ENCODE measurements at regions not wholly inside any gene's neighbourhood (a gene's known extent, or its start where the extent isn't known, plus 50 kb on each side); places are given as distances from the start of the nearest gene placed in this dataset.
"Not testable (repeated sequence)": the region's sequence is repeated elsewhere in the genome, so short reads cannot be mapped to it uniquely, and the experiment has no call there.

DNA sequence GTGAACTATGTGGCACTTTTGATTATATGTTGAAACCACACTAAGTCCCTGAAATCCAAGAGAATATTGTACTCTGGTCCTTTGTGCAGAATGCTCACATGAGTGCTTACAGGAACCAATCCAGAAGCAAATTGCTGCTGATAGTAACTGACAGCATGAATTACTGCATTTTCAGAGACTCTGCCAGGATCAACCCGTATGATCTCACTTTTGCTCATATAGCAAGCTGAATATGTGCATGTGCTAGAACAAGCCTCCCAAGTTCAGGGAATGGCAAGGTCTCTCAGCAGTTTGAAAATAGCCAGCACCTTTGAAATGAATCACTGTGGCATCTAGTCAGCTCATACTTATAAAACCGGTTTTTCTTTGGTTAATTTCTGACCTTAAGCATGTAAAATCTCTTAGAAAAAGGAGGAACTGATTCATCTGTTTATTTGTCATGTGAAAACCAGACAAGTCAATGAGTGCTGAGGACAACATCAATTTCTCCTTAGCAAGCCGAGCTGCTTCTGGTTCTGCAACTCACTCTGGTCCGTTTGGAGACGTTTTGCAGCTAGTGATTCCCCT is 215.7 kb upstream of the ELL2 start:
- Histone ChIP-seq H3K36me3 (no peaks in the 10 kb centered on the region), H3K9me3 (replicated peaks) (no peaks in the 10 kb centered on the region), H3K4me1 (no peaks in the 10 kb centered on the region), H3K4me3 (no peak overlapping the region), H3K27me3 (no peaks in the 10 kb centered on the region), H3K27ac (no peak overlapping the region)
- DNase-seq = no peak

DNA sequence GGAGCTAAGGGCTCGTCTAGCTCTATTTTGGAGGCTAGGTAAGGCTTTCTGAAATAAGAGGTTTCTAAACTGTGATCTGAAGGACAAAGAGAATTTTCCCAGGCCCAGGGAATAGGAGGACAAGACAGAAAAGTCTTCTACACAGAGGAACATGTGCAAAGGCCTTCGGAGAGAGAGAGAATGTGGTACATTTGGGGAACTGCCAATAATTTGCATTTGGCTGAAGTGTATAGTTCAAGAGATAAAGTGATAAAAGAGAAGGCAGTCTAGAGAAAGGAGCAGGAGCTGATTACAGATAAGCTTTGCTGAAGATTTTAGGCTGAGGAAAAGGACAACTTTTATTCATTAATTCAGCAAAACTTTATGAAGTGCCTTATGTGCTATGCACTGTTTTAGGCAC is 214.4 kb upstream of the ELL2 start:
- H3K9me3 ChIP-seq (replicated peaks) = no peaks in the 10 kb centered on the region

DNA sequence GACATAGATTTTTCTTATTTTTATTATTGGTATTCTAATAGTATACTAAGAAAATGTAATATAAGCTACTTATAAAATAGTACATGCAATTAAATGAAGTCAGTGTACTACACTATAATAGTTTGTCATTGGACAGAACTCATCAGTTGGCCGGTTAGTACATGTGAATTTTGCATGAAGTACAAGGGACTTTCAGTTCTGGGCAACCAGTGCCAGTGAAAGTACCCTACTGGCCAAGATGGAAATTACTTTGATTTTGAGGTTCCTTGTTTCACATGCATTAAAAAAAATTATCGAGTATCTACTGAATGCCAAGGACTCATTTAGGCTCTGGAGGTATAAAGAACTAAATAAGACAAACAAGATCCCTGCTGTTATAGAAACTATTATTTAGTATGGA is 213.4 kb upstream of the ELL2 start:
- H3K4me3 ChIP-seq = no peak overlapping the region
- peak in 1 of 2 experiments; percentile 22 for DNase-seq
- H3K27ac ChIP-seq = no peak overlapping the region
- no peaks in the 10 kb centered on the region for H3K27me3 ChIP-seq
- no peaks in the 10 kb centered on the region for H3K9me3 ChIP-seq (replicated peaks)
- no peaks in the 10 kb centered on the region for H3K36me3 ChIP-seq
- H3K4me1 ChIP-seq = no peaks in the 10 kb centered on the region

More for the DNA sequence above, 214.4 kb upstream of the ELL2 start:
- H3K4me3 ChIP-seq = no peak overlapping the region
- DNase-seq = no peak
- no peaks in the 10 kb centered on the region for H3K4me1 ChIP-seq
- H3K27ac ChIP-seq = no peak overlapping the region
- no peaks in the 10 kb centered on the region for H3K27me3 ChIP-seq
- H3K36me3 ChIP-seq = no peaks in the 10 kb centered on the region

DNA sequence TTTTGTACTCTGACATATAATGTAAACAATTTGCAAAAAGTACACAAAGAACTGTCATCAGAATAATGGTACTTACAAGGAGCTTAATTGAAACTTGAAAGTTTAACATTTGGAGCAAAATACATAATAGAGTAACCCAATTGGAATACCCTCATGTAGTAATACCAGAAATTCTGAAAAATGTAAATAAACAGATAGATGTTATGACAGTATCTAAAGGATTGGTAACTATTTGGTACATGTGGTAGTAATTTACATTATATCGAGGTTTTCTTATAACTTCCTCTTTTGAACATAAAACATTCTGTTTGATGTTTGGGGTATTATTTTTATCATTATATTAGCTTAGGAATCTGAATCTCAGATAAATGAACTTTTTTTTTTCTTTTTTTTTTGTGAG is 211.7 kb upstream of the ELL2 start:
- no peak overlapping the region for H3K4me3 ChIP-seq
- H3K27ac ChIP-seq = no peak overlapping the region

DNA sequence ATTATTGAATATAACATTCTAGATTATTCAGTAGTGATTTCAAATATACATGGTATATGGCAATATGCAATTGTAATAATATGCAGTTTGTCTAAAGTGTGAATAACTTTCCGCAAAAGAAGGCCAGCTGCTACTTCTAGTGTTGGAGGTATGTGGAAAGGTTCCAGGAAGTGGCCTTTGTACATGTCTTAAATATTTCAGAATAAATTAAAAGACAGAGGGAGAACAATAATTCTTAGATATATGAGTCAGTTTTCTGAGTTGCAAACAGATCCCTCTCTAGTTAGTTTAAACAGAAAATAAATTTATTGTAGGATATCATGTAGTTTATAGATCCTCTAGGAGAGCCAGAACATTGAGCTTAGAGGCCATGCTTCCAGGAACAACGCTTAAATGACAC is 210.8 kb upstream of the ELL2 start:
- no peaks in the 10 kb centered on the region for H3K27me3 ChIP-seq
- no peaks in the 10 kb centered on the region for H3K36me3 ChIP-seq
- H3K4me3 ChIP-seq = no peak overlapping the region
- DNase-seq = no peak
- no peak overlapping the region for H3K27ac ChIP-seq
- H3K9me3 ChIP-seq (replicated peaks) = no peaks in the 10 kb centered on the region
- H3K4me1 ChIP-seq = no peaks in the 10 kb centered on the region

More for the DNA sequence above, 211.7 kb upstream of the ELL2 start:
- no peaks in the 10 kb centered on the region for H3K4me1 ChIP-seq
- H3K36me3 ChIP-seq = no peaks in the 10 kb centered on the region
- no peaks in the 10 kb centered on the region for H3K27me3 ChIP-seq
- DNase-seq = no peak
- no peaks in the 10 kb centered on the region for H3K9me3 ChIP-seq (replicated peaks)

DNA sequence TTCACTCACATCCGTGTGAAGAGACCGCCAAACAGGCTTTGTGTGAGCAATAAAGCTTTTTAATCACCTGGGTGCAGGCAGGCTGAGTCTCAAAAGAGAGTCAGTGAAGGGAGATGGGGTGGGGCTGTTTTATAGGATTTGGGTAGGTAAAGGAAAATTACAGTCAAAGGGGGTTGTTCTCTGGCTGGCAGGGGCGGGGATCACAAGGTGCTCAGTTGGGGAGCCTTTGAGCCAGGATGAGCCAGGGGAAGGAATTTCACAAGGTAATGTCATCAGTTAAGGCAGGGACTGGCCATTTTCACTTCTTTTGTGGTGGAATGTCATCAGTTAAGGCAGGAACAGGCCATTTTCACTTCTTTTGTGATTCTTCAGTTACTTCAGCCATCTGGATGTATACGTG is 210.3 kb upstream of the ELL2 start:
- H3K36me3 ChIP-seq; H3K27ac ChIP-seq; H3K4me1 ChIP-seq; H3K9me3 ChIP-seq (replicated peaks); H3K27me3 ChIP-seq; DNase-seq; H3K4me3 ChIP-seq: not testable (repeated sequence)

DNA sequence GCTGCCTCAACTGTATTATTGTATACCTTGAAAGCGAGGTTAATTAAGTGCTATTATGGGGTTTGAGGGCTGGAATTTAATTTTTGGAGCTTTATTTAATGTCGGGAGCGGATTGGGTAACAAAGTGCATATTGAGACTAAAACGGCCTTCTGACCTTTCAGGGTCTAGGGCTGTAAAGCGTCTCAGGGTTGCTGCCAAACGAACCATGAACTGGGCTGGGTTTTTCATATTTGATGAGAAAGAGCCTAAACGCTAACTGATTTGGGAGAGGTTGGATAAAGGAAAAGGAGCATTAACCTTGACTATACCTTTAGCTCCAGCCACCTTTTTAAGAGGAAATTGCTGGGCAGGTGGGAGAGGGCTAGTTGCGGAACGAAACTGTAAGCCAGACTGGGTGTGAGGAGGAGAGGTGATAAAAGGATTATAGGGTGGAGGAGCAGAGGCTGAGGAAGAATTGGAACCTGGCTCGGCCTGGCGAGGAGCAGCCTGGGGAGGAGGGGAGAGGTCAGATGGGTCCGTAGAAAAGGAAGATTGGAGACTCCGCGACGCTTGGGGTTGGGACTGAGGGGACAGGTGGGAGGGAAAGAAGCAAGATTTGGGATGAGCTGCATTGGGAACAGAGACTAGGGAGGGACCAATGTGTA is 209.0 kb upstream of the ELL2 start:
- H3K4me1 ChIP-seq; H3K27ac ChIP-seq; DNase-seq; H3K9me3 ChIP-seq (replicated peaks); H3K36me3 ChIP-seq; H3K27me3 ChIP-seq; H3K4me3 ChIP-seq: not testable (repeated sequence)

DNA sequence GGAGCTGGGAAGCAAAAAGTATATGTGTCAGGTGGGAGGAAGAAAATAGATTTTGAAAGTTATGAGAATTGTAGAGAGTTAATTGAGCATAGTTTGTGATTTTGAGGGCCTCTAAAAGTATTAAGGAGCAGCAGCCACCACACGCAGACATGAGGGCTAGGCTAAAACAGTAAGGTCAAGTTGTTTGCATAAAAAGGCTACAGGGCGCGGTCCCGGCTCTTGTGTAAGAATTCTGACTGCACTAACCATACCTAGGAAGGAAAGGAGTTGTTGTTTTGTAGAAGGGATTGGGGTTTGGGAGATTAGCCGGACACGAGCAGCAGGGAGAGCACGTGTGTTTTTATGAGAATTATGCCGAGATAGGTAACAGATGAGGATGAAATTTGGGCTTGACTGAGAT is 207.2 kb upstream of the ELL2 start:
- not testable (repeated sequence) for H3K36me3 ChIP-seq; H3K9me3 ChIP-seq (replicated peaks); H3K4me3 ChIP-seq; H3K4me1 ChIP-seq; DNase-seq; H3K27ac ChIP-seq; H3K27me3 ChIP-seq

DNA sequence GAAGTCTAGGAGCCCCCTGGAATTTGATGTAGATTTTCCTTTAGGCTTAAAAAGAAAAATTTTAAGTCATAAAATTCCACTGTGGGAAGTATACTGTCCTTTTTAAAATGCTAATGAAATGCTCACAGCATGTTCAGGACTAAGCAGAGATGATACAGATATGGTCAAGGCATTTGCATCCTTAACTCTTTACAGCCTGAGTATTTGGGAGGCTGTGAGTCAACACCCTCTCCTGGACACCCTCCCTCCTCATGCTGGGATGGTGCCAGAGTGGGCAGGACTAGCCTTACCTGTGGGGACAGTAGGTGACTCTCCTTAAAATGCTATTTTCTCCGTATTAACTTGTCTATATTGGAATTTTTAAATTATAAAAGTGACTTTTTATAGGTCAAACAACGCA is 197.4 kb upstream of the ELL2 start:
- H3K4me3 ChIP-seq = no peak overlapping the region
- H3K9me3 ChIP-seq (replicated peaks) = peaks cover 3% of the 10 kb centered on the region; the same call in 1 of the 2 replicates
- peaks cover 16% of the 10 kb centered on the region for H3K4me1 ChIP-seq
- H3K27ac ChIP-seq = no peak overlapping the region
- H3K27me3 ChIP-seq = no peaks in the 10 kb centered on the region; the same call in 1 of the 2 replicates
- DNase-seq = no peak
- H3K36me3 ChIP-seq = no peaks in the 10 kb centered on the region

DNA sequence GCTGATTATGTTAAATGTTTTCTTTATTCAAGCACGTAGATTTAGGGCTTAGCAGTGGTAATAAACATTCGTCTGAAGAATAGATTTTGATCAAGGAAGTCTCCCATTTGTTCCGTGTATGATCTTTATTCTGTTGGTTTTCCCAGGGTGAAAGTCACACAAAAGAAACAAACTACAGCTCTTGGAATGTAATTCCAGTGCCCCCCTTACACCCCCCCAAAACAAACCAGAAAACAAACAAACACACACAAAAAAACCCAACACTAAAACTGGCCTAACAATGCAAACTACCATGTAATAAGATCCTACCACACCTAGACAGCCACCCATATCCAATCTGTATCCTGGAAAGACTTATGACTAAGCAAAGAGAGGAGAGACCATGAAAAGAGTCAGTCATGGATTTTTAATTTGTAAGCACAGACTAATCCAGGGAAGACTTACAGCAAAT is 196.2 kb upstream of the ELL2 start:
- H3K4me1 ChIP-seq = peaks cover 16% of the 10 kb centered on the region
- H3K27me3 ChIP-seq = no peaks in the 10 kb centered on the region; the same call in 1 of the 2 replicates
- DNase-seq = peak in 1 of 2 experiments; percentile 39
- H3K9me3 ChIP-seq (replicated peaks) = peaks cover 3% of the 10 kb centered on the region; the same call in 1 of the 2 replicates
- no peak overlapping the region for H3K4me3 ChIP-seq
- H3K36me3 ChIP-seq = no peaks in the 10 kb centered on the region
- H3K27ac ChIP-seq = peak overlapping the region; percentile 33; the same call in 1 of the 2 replicates

DNA sequence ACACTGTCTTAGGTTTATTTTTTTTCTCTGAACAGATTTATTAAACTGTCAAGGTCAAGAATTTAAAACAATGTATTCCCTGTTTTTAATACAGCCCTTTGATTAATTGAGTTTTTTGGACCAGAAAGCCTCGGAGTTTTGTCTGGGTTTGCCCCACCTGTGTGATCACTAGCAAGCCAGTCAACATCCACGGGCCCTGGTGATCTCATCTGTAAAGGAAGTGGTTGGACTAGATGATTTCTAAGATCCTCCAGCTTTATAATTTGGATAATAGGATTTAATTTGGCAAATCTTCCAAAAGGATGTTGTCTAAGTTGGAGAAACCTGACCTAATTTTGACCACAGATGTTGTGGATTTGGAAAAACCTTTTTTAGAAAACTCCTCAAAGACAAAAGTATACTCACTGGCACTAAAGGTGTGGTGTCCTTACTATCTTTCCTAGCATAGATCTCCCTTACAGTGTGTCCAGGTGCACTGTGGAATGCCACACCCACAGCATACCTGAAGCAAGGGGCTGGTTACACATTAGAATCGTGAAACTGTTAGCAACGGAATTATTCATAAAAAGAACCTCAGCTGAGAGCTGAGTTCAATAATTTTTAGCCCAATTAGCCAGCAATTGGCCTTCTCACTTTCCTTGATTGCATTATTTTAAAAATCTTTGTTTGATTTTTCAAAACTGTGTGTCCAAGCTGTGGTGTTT is 195.6 kb upstream of the ELL2 start:
- Histone ChIP-seq H3K9me3 (replicated peaks) (peaks cover 3% of the 10 kb centered on the region; the same call in 1 of the 2 replicates), H3K4me3 (no peak overlapping the region), H3K36me3 (no peaks in the 10 kb centered on the region), H3K27me3 (no peaks in the 10 kb centered on the region; the same call in 1 of the 2 replicates), H3K4me1 (peaks cover 16% of the 10 kb centered on the region), H3K27ac (no peak overlapping the region; the same call in 1 of the 2 replicates)
- no peak for DNase-seq

DNA sequence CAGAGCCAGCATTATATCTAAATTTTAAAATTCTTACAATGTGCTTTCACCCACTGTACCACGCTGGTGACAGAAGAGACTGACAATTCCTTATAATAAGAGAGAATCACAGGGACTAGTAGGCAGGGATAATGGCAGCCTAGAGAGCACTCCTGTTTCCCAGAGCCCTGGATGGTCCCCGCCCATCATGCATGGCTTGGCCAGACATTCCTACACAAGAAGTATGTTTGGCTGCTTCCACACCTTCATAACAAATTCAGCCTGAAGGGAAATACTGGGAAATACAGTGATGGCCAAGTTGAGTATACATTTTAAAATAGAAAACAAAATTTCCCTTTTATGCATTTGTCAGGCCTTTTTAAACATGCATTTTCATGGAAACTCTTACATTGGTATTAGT is 193.5 kb upstream of the ELL2 start:
- no peak for DNase-seq

DNA sequence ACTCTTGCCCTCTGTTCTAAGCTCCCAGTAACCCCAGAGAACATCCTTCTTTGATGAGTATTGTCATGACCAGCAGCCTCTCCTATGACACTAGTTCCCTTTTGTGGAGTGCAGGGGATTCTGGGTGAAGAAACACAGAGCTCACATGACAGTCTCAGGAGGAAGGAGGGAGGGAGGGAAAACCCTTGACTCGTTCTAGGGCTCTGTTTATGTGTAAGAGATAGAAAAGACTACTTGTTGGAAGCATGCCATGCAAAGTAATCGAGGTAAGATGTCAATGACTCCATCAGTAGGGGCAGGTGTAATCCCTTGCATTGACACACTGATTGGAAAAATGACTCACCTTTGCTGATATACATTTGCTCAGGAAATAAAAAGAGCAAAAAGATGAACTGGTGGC is 190.2 kb upstream of the ELL2 start:
- no peak for DNase-seq
- Histone ChIP-seq H3K4me3 (no peak overlapping the region), H3K36me3 (no peaks in the 10 kb centered on the region), H3K4me1 (no peaks in the 10 kb centered on the region; the same call in 1 of the 2 replicates), H3K27me3 (no peaks in the 10 kb centered on the region), H3K27ac (no peak overlapping the region), H3K9me3 (replicated peaks) (no peaks in the 10 kb centered on the region)

More for the DNA sequence above, 193.5 kb upstream of the ELL2 start:
- Histone ChIP-seq H3K4me1 (peaks cover 16% of the 10 kb centered on the region), H3K36me3 (no peaks in the 10 kb centered on the region), H3K4me3 (no peak overlapping the region), H3K9me3 (replicated peaks) (peaks cover 3% of the 10 kb centered on the region; the same call in 1 of the 2 replicates), H3K27ac (no peak overlapping the region), H3K27me3 (no peaks in the 10 kb centered on the region; the same call in 1 of the 2 replicates)

DNA sequence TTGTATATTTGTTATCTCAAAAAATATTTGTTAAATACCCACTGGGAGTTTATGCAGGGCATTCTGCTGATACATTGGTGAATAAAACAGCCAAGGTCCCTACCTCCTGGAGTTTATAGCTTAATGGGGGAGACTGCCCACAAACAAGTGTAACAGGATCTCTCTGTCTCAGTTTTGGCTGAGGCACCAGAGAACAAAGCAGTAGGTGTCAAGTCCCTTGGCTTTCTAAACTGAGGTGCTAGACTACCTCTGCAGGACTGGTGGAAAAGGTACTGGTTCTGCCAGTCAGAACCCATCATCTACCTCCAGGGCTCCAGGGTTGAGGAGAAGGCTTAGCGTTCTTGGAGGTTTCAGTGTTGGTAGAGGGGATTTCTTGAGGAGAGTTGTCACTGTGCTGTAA is 188.4 kb upstream of the ELL2 start:
- Histone ChIP-seq H3K27me3 (no peaks in the 10 kb centered on the region), H3K9me3 (replicated peaks) (no peaks in the 10 kb centered on the region), H3K4me1 (no peaks in the 10 kb centered on the region), H3K27ac (no peak overlapping the region), H3K36me3 (no peaks in the 10 kb centered on the region), H3K4me3 (no peak overlapping the region)
- no peak for DNase-seq

DNA sequence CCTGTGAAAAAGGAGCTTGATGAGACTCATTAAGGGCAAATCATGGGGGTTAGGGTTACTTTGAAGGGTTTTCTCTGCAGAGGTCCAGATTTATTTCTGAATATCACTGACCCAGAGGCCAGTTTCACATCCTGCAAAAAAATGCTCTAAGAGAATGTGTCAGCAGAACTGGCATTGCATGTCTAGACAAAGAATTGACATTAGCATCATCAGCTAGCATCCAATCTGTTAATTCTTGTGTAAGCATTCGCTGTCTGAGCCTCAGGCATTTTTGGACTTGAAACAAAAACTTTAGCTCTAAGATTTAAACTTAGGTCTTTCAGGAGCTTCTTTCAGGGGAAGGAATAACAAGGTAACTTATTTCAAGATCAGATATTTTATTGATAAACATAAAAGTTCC is 187.9 kb upstream of the ELL2 start:
- H3K36me3 ChIP-seq = no peaks in the 10 kb centered on the region
- DNase-seq = no peak
- H3K27me3 ChIP-seq = no peaks in the 10 kb centered on the region
- no peak overlapping the region for H3K4me3 ChIP-seq
- no peaks in the 10 kb centered on the region for H3K9me3 ChIP-seq (replicated peaks)
- no peaks in the 10 kb centered on the region for H3K4me1 ChIP-seq
- no peak overlapping the region for H3K27ac ChIP-seq

Measured in SJCRH30 (cell line).